CD4-positive, alpha-beta T cell treated with Interferon gamma for 1 hour (primary cell): ENCODE measurements at regions not wholly inside any gene's neighbourhood (a gene's known extent, or its start where the extent isn't known, plus 50 kb on each side); places are given as distances from the start of the nearest gene placed in this dataset.
"Not testable (repeated sequence)": the region's sequence is repeated elsewhere in the genome, so short reads cannot be mapped to it uniquely, and the experiment has no call there.

ENCODE experiments used
- DNase-seq: peaks from one replicate; pipeline ENCODE4 v3.0.0-alpha.2; 2020

- no peak for DNase-seq
These were observed 619.0 kb downstream of the TFAP2A start for GRCh38 chr6:9795880-9796279.

GRCh38 chr6:9789201-9789600, 625.7 kb downstream of the TFAP2A start:
- no peak for DNase-seq

DNA sequence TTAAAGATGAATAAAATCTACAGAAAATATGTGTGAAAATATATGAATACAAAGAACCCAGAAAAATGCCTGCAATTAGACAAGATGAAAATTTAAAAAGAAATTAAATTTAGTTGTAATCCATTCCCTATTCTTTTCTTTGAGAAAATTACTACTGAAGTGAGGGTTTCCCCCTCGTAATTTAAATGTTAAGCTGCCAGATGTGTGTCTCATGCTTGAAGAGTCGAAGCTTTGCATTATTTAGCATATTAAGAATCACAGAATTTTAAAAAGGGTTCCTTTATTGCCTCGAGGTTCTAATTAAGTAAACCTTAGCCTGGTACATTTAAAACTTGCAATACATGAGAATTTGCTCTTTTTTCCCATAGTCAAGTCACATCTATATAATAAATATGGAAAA, 630.1 kb downstream of the TFAP2A start:
- DNase-seq = no peak

DNA sequence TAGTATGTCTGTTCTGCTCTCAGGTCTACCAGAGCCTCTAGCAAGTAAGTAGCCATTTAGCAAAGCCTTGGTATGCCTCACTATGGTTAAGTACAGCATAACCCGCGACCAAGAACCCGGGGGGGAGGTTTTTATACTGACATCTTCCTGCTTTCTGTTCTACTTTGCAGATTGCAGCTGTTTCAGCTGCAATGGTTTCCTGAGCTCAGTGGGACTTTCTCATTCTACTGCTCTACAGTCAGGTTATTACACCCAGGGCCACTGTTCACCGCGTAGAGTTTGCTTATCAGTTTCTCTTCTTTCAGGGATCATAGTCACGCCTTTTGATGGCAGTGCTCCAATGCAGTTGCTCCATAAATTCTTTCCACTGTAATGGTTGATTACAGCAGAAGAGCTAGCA, 631.3 kb downstream of the TFAP2A start:
- DNase-seq = no peak

GRCh38 chr6:9766240-9766915, 648.5 kb downstream of the TFAP2A start:
- DNase-seq = no peak

GRCh38 chr6:9761220-9761619, 653.7 kb downstream of the TFAP2A start:
- DNase-seq = no peak

DNA sequence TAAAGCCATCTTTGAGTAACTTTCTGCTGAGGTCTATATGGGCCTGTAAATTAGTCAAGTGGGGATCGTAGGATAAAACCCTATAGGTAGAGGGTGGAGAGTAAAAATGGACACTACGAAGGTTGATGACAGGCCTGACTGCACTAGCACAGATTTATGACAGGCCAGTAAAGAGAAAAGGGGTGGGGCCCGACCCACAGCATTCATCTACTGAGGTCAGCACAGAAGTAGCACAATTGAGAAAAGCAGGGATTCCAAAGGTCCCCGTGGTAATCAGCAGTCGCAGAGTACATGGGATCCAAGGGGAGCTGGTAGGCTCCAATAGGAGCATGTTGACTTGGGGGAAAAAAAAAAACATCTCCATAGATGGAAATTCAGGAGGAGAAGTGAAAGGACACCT, 660.4 kb downstream of the TFAP2A start:
- DNase-seq = no peak

DNA sequence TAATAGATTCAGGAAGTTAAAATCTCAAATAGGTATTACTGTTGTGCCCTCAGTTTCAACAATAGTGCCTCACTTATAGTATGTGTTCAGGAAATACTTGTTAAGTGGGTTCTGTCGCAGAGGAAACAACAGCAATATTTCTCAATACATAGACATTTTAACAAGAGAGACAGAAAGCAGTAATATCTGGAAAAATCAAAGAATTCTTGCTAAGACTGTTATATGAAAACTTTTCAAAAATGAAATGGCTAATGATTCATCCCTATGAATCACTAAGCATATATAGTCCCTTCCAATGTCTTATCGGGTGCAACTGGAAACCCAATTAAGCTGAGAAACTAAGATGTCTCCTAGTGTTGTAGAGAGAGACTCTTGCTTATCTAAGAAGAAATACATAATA, 668.9 kb downstream of the TFAP2A start:
- no peak for DNase-seq

GRCh38 chr6:9745476-9745875, 669.4 kb downstream of the TFAP2A start:
- no peak for DNase-seq

- DNase-seq = no peak
These were observed 670.8 kb downstream of the TFAP2A start for GRCh38 chr6:9744119-9744518.

DNA sequence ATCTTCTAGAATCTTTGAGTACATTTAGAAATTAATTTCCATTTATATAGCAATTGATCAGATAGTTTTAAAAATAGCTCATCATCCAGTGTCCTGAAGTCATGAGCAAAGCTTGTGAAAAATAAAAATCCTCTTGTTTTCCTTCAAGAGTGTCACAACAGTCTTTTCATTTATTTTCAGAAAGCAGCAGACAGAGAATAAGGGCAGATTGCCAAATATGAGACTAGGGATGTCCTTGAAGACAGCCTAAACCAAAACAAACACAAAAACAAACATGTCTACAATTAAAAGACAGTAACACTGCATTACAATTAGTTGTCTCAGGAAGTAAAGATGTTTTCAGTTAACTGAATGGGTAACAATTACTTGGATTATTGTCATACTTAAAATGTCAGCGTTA, 682.8 kb downstream of the TFAP2A start:
- DNase-seq = no peak

- not testable (repeated sequence) for DNase-seq
These were observed 689.1 kb downstream of the TFAP2A start for GRCh38 chr6:9725776-9726175.

DNA sequence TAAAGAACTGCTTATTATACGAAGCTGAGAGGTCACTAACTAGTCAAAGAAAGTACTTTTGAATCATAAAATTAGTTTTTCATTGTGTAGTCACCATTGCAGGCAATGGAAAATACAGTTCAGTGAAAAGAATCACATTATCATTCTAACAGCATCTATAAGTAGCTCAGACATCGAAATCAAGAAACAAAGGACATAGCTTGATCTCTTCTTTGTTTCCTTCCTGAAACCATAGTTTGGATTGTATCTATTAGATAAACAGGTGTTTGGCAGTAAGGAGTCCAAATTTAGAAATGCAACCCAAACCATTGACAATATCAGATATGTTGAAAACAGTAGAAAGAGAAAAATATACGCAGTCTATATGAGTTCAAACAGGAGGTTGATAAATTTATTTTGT, 697.3 kb downstream of the TFAP2A start:
- DNase-seq = no peak

GRCh38 chr6:9711365-9711764, 703.5 kb downstream of the TFAP2A start:
- no peak for DNase-seq

DNA sequence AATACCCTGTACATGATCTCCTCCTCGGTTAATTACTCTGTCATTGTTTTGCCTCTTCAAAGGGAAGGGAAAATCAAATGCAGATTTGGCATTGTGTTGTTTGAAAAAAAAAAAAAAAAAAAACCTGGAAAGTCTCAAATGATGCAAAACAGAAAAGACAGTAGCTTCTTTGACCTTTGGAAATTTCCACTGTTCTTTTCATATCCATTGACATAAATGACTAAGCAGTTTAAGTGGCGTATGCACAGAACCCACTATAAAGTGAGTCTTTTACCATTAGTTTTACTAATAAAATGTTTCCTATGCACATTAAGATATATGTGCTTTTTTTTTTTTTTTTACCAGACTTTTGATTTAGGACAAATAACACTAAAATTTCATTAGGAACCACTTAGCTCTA, 704.3 kb downstream of the TFAP2A start:
- no peak for DNase-seq

DNA sequence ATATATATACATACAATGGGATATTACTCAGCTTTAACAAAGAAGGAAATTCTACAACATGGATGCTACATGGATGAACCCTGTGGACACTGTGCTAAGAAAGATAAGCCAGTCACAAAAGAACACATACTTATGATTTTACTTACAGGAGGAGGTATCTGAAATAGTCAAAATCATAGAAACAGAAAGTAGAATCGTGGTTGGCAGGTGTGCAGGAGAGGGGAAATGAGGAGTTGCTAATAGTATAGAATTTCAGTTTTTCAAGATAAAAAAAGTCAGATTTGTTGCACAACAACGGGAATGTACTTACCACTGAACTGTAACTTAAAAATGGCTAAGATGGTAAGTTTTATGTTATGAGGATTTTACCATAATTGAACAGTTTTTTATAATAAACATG, 706.3 kb downstream of the TFAP2A start:
- no peak for DNase-seq

DNA sequence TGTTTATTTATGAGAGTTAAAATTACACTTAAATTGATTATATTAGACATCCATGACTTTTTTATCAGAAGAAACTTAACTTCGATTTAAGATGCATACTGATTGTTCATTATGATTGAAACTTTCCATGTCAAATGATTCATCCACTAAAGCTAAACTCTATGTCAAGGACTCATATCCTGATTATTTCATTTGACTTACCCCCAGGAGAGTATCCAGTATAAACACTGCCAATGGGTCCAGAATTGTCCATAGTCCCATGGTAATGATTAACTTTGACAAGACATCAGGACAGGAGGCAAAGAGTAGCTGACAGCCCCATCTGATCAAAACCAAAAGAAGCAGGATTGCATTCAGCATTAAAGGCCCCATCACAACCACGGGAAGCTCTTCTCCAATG, 709.9 kb downstream of the TFAP2A start:
- no peak for DNase-seq

- no peak for DNase-seq
These were observed 712.0 kb downstream of the TFAP2A start for GRCh38 chr6:9702914-9703313.

GRCh38 chr6:9699888-9700287, 715.0 kb downstream of the TFAP2A start:
- DNase-seq = no peak

- no peak for DNase-seq
These were observed 717.5 kb downstream of the TFAP2A start for GRCh38 chr6:9697263-9697931.

DNA sequence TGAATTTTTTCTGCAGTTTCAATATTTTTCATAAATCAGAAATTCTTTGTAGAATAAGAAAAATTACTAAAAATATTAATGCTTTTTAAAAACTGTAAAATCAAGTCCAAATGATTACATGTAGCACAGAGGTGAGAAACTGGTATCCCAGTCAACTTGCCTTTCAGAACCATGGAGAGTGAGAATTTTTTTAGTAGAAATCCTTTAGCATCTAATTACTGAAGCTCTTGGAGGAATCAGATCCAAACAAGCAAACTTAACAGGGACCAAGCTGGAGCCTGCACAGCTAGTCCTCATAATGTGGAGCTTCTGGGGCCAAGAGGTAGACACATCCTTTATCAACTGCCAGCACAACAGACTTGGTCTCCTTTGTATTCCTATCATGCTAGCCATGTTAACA, 724.5 kb downstream of the TFAP2A start:
- no peak for DNase-seq

- DNase-seq = not testable (repeated sequence)
These were observed 734.1 kb downstream of the TFAP2A start for GRCh38 chr6:9680727-9681126.

DNA sequence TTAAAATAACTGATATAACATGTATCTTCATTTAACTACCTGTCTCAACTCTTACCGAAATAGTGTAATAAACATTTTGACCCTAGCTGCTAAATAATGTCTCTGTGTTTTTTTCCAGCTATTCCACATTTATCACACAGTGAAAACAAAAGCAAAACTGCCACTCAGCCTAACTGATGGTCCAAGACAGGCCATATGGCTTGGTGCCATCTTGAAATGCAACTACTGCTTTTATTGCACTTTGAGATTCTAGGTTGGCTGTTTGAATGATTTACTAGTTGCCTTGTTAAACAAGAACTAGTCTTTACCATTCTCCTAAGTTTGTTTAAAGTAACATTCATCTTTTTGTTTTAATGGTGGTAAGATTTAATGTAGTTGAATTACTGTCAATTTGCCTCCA, 739.8 kb downstream of the TFAP2A start:
- DNase-seq = no peak

GRCh38 chr6:9659848-9660247, 755.0 kb downstream of the TFAP2A start:
- DNase-seq = no peak

- no peak for DNase-seq
These were observed 756.9 kb downstream of the TFAP2A start for GRCh38 chr6:9657994-9658393.
